ENCODE measurements at regions not wholly inside any gene's neighbourhood (a gene's known extent, or its start where the extent isn't known, plus 50 kb on each side); places are given as distances from the start of the nearest gene placed in this dataset.

GRCh38 chr2:223508372-223508771 is 93.8 kb downstream of the SCG2 start:
- peaks cover 8 to 33% of the 10 kb centered on the region in 2 donors for H3K4me1 ChIP-seq (ENCODE audit: control insufficient read depth in 1 of 2, low read depth in 2 of 2)
- H3K36me3 ChIP-seq = no peaks in the 10 kb centered on the region
- no peaks in the 10 kb centered on the region for H3K27me3 ChIP-seq (replicated peaks; ENCODE audit: insufficient read depth)
- H3K27ac ChIP-seq = no peak overlapping the region
- TF ChIP-seq CTCF (IDR thresholded peaks at IDR 0.05) = no peak
- ATAC-seq (ENCODE audit: insufficient number of reproducible peaks, low FRiP score, low read depth) = peak; percentile 20
- H3K4me3 ChIP-seq = no peak overlapping the region
- DNase-seq (ENCODE audit: low spot score) = no peak
- H3K9me3 ChIP-seq = no peaks in the 10 kb centered on the region

GRCh38 chr2:223510713-223511112 is 91.4 kb downstream of the SCG2 start:
- ATAC-seq (ENCODE audit: insufficient number of reproducible peaks, low FRiP score, low read depth) (no peak), DNase-seq (ENCODE audit: low spot score) (no peak)
- peaks cover 8 to 33% of the 10 kb centered on the region in 2 donors for H3K4me1 ChIP-seq (ENCODE audit: control insufficient read depth in 1 of 2, low read depth in 2 of 2)
- TF ChIP-seq CTCF (IDR thresholded peaks at IDR 0.05) = no peak
- H3K9me3 ChIP-seq = no peaks in the 10 kb centered on the region
- no peak overlapping the region for H3K4me3 ChIP-seq
- no peaks in the 10 kb centered on the region for H3K27me3 ChIP-seq (replicated peaks; ENCODE audit: insufficient read depth)
- no peak overlapping the region for H3K27ac ChIP-seq
- no peaks in the 10 kb centered on the region for H3K36me3 ChIP-seq

- no peak overlapping the region for H3K27ac ChIP-seq
- H3K9me3 ChIP-seq = no peaks in the 10 kb centered on the region
- no peak for TF ChIP-seq CTCF (IDR thresholded peaks at IDR 0.05)
- H3K4me3 ChIP-seq = no peak overlapping the region
- peaks cover 8 to 33% of the 10 kb centered on the region in 2 donors for H3K4me1 ChIP-seq (ENCODE audit: control insufficient read depth in 1 of 2, low read depth in 2 of 2)
- H3K27me3 ChIP-seq (replicated peaks; ENCODE audit: insufficient read depth) = no peaks in the 10 kb centered on the region
- ATAC-seq (ENCODE audit: insufficient number of reproducible peaks, low FRiP score, low read depth) = no peak
- no peaks in the 10 kb centered on the region for H3K36me3 ChIP-seq
- no peak for DNase-seq (ENCODE audit: low spot score)
These were observed 91.0 kb downstream of the SCG2 start for GRCh38 chr2:223511168-223511567.

- no peaks in the 10 kb centered on the region for H3K36me3 ChIP-seq
- no peaks in the 10 kb centered on the region for H3K9me3 ChIP-seq
- TF ChIP-seq CTCF (IDR thresholded peaks at IDR 0.05) = no peak
- no peak for ATAC-seq (ENCODE audit: insufficient number of reproducible peaks, low FRiP score, low read depth)
- peaks cover 4 to 17% of the 10 kb centered on the region in 2 donors for H3K4me1 ChIP-seq (ENCODE audit: control insufficient read depth in 1 of 2, low read depth in 2 of 2)
- DNase-seq (ENCODE audit: low spot score) = no peak
- no peak overlapping the region for H3K4me3 ChIP-seq
- no peaks in the 10 kb centered on the region for H3K27me3 ChIP-seq (replicated peaks; ENCODE audit: insufficient read depth)
- no peak overlapping the region for H3K27ac ChIP-seq
These were observed 88.2 kb downstream of the SCG2 start for GRCh38 chr2:223513771-223514455.

GRCh38 chr2:223519471-223519870 is 82.7 kb downstream of the SCG2 start:
- Histone ChIP-seq H3K4me3 (no peak overlapping the region), H3K27me3 (replicated peaks; ENCODE audit: insufficient read depth) (no peaks in the 10 kb centered on the region), H3K4me1 (ENCODE audit: control insufficient read depth in 1 of 2, low read depth in 2 of 2) (no peaks in the 10 kb centered on the region), H3K36me3 (no peaks in the 10 kb centered on the region), H3K27ac (no peak overlapping the region), H3K9me3 (no peaks in the 10 kb centered on the region)
- no peak for TF ChIP-seq CTCF (IDR thresholded peaks at IDR 0.05)
- ATAC-seq (ENCODE audit: insufficient number of reproducible peaks, low FRiP score, low read depth) (no peak), DNase-seq (ENCODE audit: low spot score) (no peak)

All from thoracic aorta (tissue), 2 donors.